SK-N-SH treated with all-trans-retinoic acid at 6 μM for 48 hours (cell line): ENCODE measurements at regions not wholly inside any gene's neighbourhood (a gene's known extent, or its start where the extent isn't known, plus 50 kb on each side); places are given as distances from the start of the nearest gene placed in this dataset.

ENCODE experiments used
- ATAC-seq: fragments of 200-7000 bp; cut with Tn5 transposase; 3 replicates; pipeline ENCODE4 v1.9.1; 2020; ENCODE audit warnings: mild to moderate bottlenecking, moderate library complexity
- ARNTL ChIP-seq: fragments of 450-650 bp; formaldehyde crosslinking; IDR thresholded peaks from 2 replicates; pipeline ENCODE4 v1.5.0; 2020; ENCODE audit warnings: low read depth, mild to moderate bottlenecking, moderate library complexity, borderline replicate concordance
- CSDC2 ChIP-seq: fragments of 250-450 bp; sonication (Bioruptor Pico); IDR thresholded peaks from 2 replicates; pipeline ENCODE4 v1.5.0; 2020; ENCODE audit warnings: mild to moderate bottlenecking, moderate library complexity
- ESRRG ChIP-seq: fragments of 250-450 bp; sonication (Bioruptor Pico); IDR thresholded peaks from 2 replicates; pipeline ENCODE4 v1.6.1; 2021; ENCODE audit warnings: mild to moderate bottlenecking
- GLIS3 ChIP-seq: fragments of 250-450 bp; sonication (Bioruptor Pico); IDR thresholded peaks from 2 replicates; pipeline ENCODE4 v1.5.0; 2020; ENCODE audit warnings: mild to moderate bottlenecking, moderate library complexity
- ISL1 ChIP-seq: fragments of 250-450 bp; sonication (Bioruptor Pico); IDR thresholded peaks from 2 replicates; pipeline ENCODE4 v2.1.2; 2022; ENCODE audit warnings: mild to moderate bottlenecking, moderate library complexity
- OSR1 ChIP-seq: fragments of 250-450 bp; sonication (Bioruptor Pico); IDR thresholded peaks from 2 replicates; pipeline ENCODE4 v1.8.0; 2022; ENCODE audit warnings: moderate library complexity, mild to moderate bottlenecking, inconsistent platforms
- PPARA ChIP-seq: fragments of 250-450 bp; sonication (Bioruptor Pico); IDR thresholded peaks from 2 replicates; pipeline ENCODE4 v1.5.0; 2020; ENCODE audit warnings: mild to moderate bottlenecking, borderline replicate concordance
- RARB ChIP-seq: fragments of 250-450 bp; sonication (Bioruptor Pico); IDR thresholded peaks from 2 replicates; pipeline ENCODE4 v1.8.0; 2021; ENCODE audit warnings: mild to moderate bottlenecking, moderate library complexity
- SNAI2 ChIP-seq: fragments of 250-450 bp; sonication (Bioruptor Pico); IDR thresholded peaks from 2 replicates; pipeline ENCODE4 v1.5.0; 2020; ENCODE audit warnings: mild to moderate bottlenecking, moderate library complexity
- TCF4 ChIP-seq: fragments of 250-450 bp; sonication (Bioruptor Pico); IDR thresholded peaks from 2 replicates; pipeline ENCODE4 v1.8.0; 2021; ENCODE audit warnings: mild to moderate bottlenecking, moderate library complexity, borderline replicate concordance
- TOX ChIP-seq: fragments of 250-450 bp; sonication (Bioruptor Pico); IDR thresholded peaks from 2 replicates; pipeline ENCODE4 v1.8.0; 2021; ENCODE audit warnings: mild to moderate bottlenecking, moderate library complexity, borderline replicate concordance
- ZC3H10 ChIP-seq: fragments of 250-450 bp; sonication (Bioruptor Pico); IDR thresholded peaks from 2 replicates; pipeline ENCODE4 v1.5.1; 2021; ENCODE audit warnings: mild to moderate bottlenecking, moderate library complexity
- ZFP3 ChIP-seq: fragments of 250-450 bp; sonication (Bioruptor Pico); IDR thresholded peaks from 2 replicates; pipeline ENCODE4 v1.5.0; 2020; ENCODE audit warnings: mild to moderate bottlenecking, moderate library complexity
- ZFP30 ChIP-seq: fragments of 450-650 bp; formaldehyde crosslinking; IDR thresholded peaks from 2 replicates; pipeline ENCODE4 v1.5.0; 2022; ENCODE audit warnings: mild to moderate bottlenecking, moderate library complexity
- ZNF565 ChIP-seq: fragments of 450-650 bp; formaldehyde crosslinking; conservative IDR thresholded peaks from 2 replicates; pipeline ENCODE4 v1.5.0; 2020; ENCODE audit warnings: low read depth, mild to moderate bottlenecking, moderate library complexity
- ZNF70 ChIP-seq: fragments of 450-650 bp; formaldehyde crosslinking; IDR thresholded peaks from 2 replicates; pipeline ENCODE4 v1.5.0; 2020; ENCODE audit warnings: mild to moderate bottlenecking, moderate library complexity
- TF ChIP-seq, protein P1 (sequence below): fragments of 250-450 bp; sonication (Bioruptor Pico); IDR thresholded peaks from 2 replicates; pipeline ENCODE4 v1.8.0; 2020; ENCODE audit warnings: mild to moderate bottlenecking, moderate library complexity, borderline replicate concordance
- TF ChIP-seq, protein P2 (sequence below): fragments of 250-450 bp; sonication (Bioruptor Pico); IDR thresholded peaks from 2 replicates; pipeline ENCODE4 v1.5.1; 2021; ENCODE audit warnings: mild to moderate bottlenecking, moderate library complexity
- TF ChIP-seq, protein P3 (sequence below): fragments of 250-450 bp; sonication (Bioruptor Pico); IDR thresholded peaks from 2 replicates; pipeline ENCODE4 v1.8.0; 2021; ENCODE audit warnings: low read depth, mild to moderate bottlenecking, moderate library complexity, borderline replicate concordance
- TF ChIP-seq, protein P4 (sequence below): fragments of 250-450 bp; sonication (Bioruptor Pico); IDR thresholded peaks from 2 replicates; pipeline ENCODE4 v1.5.1; 2020; ENCODE audit warnings: low read depth, mild to moderate bottlenecking, moderate library complexity

DNA sequence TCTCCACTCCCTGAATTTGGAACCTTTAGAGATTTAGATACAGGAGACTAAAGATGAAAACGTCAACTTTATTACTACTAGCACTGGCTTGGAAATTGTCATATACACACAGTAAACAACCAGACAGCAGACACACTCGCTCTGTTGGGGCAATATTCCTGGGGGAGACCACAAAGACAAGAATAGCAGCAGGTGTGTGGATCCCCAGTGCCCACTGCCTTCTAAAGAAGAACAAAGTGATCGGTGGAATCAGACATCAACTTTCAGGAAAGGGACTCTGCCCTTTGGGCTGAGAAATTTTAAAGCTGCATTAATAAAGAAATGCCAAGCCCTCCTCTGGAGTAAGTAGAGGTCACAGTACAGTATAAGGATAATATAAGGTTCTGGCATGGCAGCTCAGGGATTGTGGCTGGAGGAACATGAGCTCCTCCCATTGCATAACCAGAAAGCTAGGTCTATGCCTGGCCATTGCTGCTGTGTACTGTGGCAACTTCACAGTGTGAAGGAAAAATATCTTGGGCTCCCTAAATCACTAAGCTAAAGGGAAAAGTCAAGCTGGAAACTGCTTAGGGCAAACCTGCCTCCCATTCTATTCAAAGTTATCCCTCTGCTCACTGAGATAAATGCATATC lies 57.1 kb upstream of the ANKRD1 start (continued):
- TF ChIP-seq, protein P1, sequence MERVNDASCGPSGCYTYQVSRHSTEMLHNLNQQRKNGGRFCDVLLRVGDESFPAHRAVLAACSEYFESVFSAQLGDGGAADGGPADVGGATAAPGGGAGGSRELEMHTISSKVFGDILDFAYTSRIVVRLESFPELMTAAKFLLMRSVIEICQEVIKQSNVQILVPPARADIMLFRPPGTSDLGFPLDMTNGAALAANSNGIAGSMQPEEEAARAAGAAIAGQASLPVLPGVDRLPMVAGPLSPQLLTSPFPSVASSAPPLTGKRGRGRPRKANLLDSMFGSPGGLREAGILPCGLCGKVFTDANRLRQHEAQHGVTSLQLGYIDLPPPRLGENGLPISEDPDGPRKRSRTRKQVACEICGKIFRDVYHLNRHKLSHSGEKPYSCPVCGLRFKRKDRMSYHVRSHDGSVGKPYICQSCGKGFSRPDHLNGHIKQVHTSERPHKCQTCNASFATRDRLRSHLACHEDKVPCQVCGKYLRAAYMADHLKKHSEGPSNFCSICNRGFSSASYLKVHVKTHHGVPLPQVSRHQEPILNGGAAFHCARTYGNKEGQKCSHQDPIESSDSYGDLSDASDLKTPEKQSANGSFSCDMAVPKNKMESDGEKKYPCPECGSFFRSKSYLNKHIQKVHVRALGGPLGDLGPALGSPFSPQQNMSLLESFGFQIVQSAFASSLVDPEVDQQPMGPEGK (CRISPR knock-in tag) = no peak
- no peak for TF ChIP-seq PPARA

DNA sequence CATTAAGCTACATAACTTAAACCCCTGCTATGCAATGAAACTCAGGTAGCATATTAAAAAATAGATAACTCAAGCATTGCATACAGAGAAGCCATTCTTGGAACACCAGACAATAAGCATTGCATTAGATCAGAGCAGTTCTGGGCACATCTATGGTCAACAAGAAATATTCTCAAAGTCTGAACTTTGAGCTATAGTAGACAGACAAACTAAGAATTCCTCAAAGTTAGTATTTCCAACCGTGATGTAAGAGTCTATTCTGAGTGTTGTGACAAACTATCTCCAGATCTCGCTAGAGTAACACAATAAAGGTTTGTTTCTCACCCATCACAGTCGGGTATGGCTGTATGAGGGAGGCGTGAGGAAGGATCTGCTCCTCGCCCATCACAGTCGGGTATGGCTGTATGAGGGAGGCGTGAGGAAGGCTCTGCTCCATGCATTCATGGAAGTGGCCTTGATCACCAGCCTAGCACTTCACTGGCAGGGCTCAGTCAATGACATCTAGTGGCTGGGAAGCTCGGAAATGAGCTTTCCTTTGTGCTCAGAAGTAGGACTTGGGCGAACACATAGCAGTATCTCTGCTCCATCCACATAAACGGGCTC lies 61.6 kb upstream of the ANKRD1 start:
- ATAC-seq = no peak
- no peak for TF ChIP-seq OSR1 (CRISPR knock-in tag)
- no peak for TF ChIP-seq SNAI2 (CRISPR knock-in tag)
- no peak for TF ChIP-seq ISL1
- TF ChIP-seq, protein P2, sequence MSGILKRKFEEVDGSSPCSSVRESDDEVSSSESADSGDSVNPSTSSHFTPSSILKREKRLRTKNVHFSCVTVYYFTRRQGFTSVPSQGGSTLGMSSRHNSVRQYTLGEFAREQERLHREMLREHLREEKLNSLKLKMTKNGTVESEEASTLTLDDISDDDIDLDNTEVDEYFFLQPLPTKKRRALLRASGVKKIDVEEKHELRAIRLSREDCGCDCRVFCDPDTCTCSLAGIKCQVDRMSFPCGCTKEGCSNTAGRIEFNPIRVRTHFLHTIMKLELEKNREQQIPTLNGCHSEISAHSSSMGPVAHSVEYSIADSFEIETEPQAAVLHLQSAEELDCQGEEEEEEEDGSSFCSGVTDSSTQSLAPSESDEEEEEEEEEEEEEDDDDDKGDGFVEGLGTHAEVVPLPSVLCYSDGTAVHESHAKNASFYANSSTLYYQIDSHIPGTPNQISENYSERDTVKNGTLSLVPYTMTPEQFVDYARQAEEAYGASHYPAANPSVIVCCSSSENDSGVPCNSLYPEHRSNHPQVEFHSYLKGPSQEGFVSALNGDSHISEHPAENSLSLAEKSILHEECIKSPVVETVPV = no peak
- TF ChIP-seq CSDC2 = no peak
- TF ChIP-seq TOX = no peak
- TF ChIP-seq, protein P1 (CRISPR knock-in tag) = no peak
- TF ChIP-seq PPARA = no peak
- no peak for TF ChIP-seq ARNTL (CRISPR knock-in tag)
- TF ChIP-seq ZFP3 = no peak
- no peak for TF ChIP-seq ESRRG

DNA sequence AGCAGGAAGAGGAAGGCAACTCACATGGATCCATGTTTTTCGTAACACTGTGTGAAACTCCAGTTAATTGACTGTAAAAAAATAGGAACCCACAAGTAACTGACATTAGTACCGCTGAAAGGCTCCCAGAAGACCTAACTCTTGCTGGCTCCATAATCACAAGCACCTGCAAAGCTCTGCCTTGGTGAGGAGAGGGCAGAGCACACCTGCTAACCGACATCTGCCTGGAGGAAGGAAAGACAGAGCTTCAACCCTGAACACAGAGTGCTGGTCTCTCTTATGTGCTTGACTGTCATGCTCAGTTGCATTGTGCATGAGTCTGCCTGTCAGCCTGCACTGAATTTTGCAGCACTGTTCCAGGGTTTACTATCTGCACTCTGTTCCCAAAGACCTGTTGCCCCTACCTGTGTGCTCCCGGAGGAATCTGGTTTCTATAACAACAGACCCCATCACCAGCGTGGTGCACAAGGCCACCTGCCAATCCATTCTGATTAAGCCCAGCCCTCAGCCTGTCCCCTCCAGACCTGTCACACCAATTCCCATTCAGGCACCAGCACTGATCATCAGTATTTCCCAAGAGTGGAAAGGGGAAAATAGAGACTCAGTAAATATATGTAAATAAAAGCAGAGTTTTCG lies 63.1 kb upstream of the ANKRD1 start:
- TF ChIP-seq ZFP30 (no peak), ZNF565 (CRISPR knock-in tag) (no peak), ESRRG (no peak), ZNF70 (no peak), CSDC2 (no peak), ZFP3 (no peak), RARB (no peak)
- TF ChIP-seq, protein P3, sequence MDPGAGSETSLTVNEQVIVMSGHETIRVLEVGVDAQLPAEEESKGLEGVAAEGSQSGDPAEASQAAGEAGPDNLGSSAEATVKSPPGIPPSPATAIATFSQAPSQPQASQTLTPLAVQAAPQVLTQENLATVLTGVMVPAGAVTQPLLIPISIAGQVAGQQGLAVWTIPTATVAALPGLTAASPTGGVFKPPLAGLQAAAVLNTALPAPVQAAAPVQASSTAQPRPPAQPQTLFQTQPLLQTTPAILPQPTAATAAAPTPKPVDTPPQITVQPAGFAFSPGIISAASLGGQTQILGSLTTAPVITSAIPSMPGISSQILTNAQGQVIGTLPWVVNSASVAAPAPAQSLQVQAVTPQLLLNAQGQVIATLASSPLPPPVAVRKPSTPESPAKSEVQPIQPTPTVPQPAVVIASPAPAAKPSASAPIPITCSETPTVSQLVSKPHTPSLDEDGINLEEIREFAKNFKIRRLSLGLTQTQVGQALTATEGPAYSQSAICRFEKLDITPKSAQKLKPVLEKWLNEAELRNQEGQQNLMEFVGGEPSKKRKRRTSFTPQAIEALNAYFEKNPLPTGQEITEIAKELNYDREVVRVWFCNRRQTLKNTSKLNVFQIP = no peak
- TF ChIP-seq, protein P4, sequence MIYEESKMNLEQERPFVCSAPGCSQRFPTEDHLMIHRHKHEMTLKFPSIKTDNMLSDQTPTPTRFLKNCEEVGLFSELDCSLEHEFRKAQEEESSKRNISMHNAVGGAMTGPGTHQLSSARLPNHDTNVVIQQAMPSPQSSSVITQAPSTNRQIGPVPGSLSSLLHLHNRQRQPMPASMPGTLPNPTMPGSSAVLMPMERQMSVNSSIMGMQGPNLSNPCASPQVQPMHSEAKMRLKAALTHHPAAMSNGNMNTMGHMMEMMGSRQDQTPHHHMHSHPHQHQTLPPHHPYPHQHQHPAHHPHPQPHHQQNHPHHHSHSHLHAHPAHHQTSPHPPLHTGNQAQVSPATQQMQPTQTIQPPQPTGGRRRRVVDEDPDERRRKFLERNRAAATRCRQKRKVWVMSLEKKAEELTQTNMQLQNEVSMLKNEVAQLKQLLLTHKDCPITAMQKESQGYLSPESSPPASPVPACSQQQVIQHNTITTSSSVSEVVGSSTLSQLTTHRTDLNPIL = no peak
- ATAC-seq = no peak

DNA sequence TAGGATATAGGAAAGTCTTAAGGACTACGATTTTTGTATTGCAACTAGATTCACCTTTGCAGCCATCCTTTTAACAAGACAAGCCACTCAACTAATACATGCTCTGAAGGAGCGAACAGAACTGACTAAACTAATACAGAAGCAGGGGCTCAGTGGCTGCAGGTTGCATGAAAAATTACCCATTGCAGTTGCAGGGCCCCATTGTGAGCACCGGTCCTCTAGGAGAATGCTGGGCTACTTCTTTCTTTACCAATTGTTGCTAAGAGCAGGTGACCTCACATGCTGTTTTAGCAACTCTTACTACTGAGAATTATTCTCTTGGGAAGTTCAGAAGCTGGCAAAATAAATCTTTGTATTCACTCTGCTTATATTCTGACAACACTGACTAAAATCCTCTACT lies 64.0 kb upstream of the ANKRD1 start:
- ATAC-seq = no peak
- TF ChIP-seq ZNF565 (CRISPR knock-in tag) (no peak), RARB (no peak), CSDC2 (no peak), ZFP3 (no peak), ISL1 (no peak), GLIS3 (no peak), TOX (no peak), TCF4 (no peak), ZNF70 (no peak), ZFP30 (no peak), ZC3H10 (CRISPR knock-in tag) (no peak)
- TF ChIP-seq, protein P3 = no peak
- TF ChIP-seq, protein P1 (CRISPR knock-in tag) = no peak
- TF ChIP-seq, protein P4 = no peak
